Left ventricle myocardium inferior (tissue), 1 donor: ENCODE measurements at regions not wholly inside any gene's neighbourhood (a gene's known extent, or its start where the extent isn't known, plus 50 kb on each side); places are given as distances from the start of the nearest gene placed in this dataset.

Experiments used
- DNase-seq: peaks from one replicate; pipeline ENCODE4 v3.0.0-alpha.2; 2020
- H3K27ac ChIP-seq: fragments of 200-600 bp; replicated peaks from 2 replicates; pipeline ENCODE4 v1.8.0; 2021
- H3K27me3 ChIP-seq: fragments of 200-600 bp; 2 replicates; pipeline ENCODE4 v1.8.0; 2021; ENCODE audit warnings: low read depth
- H3K36me3 ChIP-seq: fragments of 200-600 bp; 2 replicates; pipeline ENCODE4 v1.8.0; 2021
- H3K4me1 ChIP-seq: fragments of 200-600 bp; 2 replicates; pipeline ENCODE4 v1.8.0; 2021
- H3K4me3 ChIP-seq: fragments of 200-600 bp; 2 replicates; pipeline ENCODE4 v1.8.0; 2021; ENCODE audit warnings: mild to moderate bottlenecking, moderate library complexity
- H3K9me3 ChIP-seq: fragments of 200-600 bp; replicated peaks from 2 replicates; pipeline ENCODE4 v1.8.0; 2021
- intact Hi-C: fragments of 100-400 bp; cut with micrococcal nuclease; formaldehyde crosslinking; loops from one replicate; pipeline ENCODE4 v1.11.0; 2022
- TF ChIP-seq, protein P1 (sequence below): fragments of 200-600 bp; IDR thresholded peaks from 2 replicates; pipeline ENCODE4 v1.8.0; 2021; ENCODE audit warnings: antibody characterized with exemption, mild to moderate bottlenecking, borderline replicate concordance
- donor health status: DM: no; HTN: yes; CAD: no; lungs with severe emphysema.

DNA sequence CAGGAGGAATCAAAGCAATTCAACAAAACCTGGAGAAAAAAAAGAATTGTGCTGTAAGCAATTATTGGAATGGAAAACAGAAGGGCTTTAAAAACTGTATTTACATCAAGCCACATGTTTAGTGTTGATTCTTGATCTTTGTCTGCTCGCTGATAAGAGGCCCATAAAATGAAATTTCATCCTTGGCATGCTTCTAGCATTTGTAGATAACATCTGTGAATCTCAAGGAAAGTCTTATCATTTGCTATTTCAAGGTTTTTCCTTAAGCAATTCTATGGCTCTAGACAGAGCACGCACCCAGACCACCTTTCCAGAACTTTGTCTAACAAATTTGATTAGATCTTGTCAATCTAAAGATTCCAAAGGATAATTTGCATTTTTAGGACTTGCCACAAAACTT lies 181.0 kb upstream of the FGGY start:
- H3K9me3 ChIP-seq: no peaks in the 10 kb centered on the region
- TF ChIP-seq, protein P1, sequence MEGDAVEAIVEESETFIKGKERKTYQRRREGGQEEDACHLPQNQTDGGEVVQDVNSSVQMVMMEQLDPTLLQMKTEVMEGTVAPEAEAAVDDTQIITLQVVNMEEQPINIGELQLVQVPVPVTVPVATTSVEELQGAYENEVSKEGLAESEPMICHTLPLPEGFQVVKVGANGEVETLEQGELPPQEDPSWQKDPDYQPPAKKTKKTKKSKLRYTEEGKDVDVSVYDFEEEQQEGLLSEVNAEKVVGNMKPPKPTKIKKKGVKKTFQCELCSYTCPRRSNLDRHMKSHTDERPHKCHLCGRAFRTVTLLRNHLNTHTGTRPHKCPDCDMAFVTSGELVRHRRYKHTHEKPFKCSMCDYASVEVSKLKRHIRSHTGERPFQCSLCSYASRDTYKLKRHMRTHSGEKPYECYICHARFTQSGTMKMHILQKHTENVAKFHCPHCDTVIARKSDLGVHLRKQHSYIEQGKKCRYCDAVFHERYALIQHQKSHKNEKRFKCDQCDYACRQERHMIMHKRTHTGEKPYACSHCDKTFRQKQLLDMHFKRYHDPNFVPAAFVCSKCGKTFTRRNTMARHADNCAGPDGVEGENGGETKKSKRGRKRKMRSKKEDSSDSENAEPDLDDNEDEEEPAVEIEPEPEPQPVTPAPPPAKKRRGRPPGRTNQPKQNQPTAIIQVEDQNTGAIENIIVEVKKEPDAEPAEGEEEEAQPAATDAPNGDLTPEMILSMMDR: no peak
- no peak overlapping the region for H3K4me3 ChIP-seq
- no peaks in the 10 kb centered on the region for H3K36me3 ChIP-seq
- no peak overlapping the region for H3K27ac ChIP-seq
- intact Hi-C loops: no loop called here
- DNase-seq: no peak
- no peaks in the 10 kb centered on the region for H3K4me1 ChIP-seq
- no peaks in the 10 kb centered on the region for H3K27me3 ChIP-seq

DNA sequence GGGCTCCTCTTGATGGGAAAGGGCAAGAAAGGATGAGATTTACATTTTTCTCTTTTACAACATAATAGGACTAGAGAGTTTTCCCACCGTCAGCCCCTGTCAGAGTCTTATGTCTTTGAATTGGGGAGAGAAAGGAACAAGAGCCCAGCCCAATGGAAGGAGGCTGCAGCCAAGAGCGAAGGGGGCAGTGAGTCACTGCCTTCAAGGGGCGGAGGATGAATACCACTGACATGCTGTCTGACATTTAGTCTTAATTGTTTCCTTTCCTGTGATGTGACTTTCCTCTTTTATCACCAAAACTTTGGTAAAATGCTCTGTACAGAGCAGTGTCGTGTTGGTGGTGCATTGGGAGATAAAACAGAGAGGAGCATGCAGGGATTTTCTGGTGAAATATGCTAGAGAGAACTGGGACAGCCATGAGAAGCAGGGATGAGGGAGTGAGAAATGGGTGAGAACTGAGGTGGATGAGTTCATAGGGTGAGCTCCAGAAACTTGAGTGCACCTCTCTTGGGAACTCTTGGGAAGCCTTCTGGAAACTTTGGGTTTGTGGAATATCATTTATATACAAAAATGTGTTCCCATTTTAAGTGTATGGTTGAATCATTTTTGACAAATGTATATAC lies 179.9 kb upstream of the FGGY start:
- Histone ChIP-seq H3K4me3 (no peak overlapping the region), H3K27ac (no peak overlapping the region), H3K9me3 (no peaks in the 10 kb centered on the region), H3K4me1 (no peaks in the 10 kb centered on the region), H3K36me3 (no peaks in the 10 kb centered on the region), H3K27me3 (no peaks in the 10 kb centered on the region)
- DNase-seq: no peak
- TF ChIP-seq, protein P1: no peak
- intact Hi-C loops: no loop called here

DNA sequence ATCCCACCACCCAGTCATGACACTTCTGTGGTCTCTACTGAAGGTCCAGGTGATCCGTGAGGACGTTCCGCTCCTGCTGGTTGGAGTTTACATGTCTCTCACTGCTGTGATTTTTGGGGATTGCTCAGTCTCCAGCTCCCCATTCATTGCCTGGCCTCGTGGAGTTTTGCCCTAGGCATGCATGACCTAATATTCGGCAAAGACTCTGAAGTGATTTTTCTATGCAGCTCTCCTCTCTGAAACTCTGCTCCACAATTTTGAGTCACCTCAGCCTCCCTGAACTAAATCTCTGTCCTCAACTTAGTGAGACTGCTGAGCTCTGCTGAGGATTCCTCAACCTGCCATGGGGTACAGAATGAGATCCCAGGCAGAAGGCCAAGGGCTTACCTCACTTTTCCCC lies 174.4 kb upstream of the FGGY start:
- Histone ChIP-seq H3K27me3 (no peaks in the 10 kb centered on the region), H3K36me3 (no peaks in the 10 kb centered on the region), H3K9me3 (no peaks in the 10 kb centered on the region), H3K4me3 (no peak overlapping the region), H3K4me1 (no peaks in the 10 kb centered on the region), H3K27ac (no peak overlapping the region)
- TF ChIP-seq, protein P1: no peak
- intact Hi-C loops: no loop called here
- DNase-seq: no peak

DNA sequence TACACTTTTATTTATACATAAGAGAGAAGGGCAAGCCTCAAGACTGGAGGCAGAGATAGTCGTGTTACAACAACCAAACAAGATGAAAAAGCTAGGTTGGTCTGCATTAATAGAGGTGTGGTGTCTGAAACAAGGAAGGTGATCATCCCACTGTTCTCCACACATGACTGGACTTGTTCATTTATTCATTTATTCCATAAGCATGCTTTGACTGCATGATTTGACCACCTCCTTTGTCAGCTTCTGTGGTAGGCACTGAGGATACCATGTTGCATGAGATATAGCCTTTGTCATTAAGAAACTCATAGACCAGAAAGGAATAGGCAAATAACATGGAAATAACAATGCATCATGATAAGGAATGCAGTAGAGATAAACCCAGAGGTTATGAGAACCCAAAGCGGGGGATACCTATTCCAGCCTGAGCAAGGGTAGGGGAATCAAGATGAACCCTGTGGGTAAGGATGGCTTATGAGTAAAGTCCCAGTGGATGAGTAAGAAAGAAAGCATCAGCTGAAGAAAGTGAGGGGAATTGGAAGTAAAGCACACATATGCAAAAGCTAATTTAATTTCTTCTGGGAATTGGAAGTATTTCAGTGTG lies 173.7 kb upstream of the FGGY start:
- TF ChIP-seq, protein P1: no peak
- H3K9me3 ChIP-seq: no peaks in the 10 kb centered on the region
- no peak overlapping the region for H3K27ac ChIP-seq
- no peaks in the 10 kb centered on the region for H3K36me3 ChIP-seq
- intact Hi-C loops: no loop called here
- no peak overlapping the region for H3K4me3 ChIP-seq
- DNase-seq: no peak
- no peaks in the 10 kb centered on the region for H3K27me3 ChIP-seq
- H3K4me1 ChIP-seq: no peaks in the 10 kb centered on the region

DNA sequence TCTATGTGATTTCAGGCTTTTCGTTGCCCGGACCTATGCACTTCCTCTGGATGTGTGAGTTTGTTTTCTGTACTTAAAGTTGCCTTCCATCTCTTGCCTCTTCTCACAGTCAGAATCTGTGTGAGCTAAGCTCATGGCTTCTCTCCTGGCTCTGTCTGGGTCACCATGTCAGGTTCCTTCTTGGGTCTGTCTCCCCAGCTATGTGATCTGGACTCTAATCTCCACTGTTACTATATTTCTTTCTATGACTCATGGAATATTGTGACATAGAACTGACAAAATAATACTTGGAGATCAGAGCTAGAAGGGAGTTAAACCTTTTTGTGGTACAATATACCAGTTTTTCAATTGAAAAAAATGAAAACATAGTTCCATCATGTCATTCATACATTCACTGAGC lies 172.7 kb upstream of the FGGY start:
- TF ChIP-seq, protein P1: no peak
- Histone ChIP-seq H3K36me3 (no peaks in the 10 kb centered on the region), H3K4me3 (no peak overlapping the region), H3K27ac (no peak overlapping the region), H3K9me3 (no peaks in the 10 kb centered on the region), H3K27me3 (no peaks in the 10 kb centered on the region), H3K4me1 (no peaks in the 10 kb centered on the region)
- DNase-seq: no peak
- intact Hi-C loops: no loop called here
